ENCODE measurements at regions not wholly inside any gene's neighbourhood (a gene's known extent, or its start where the extent isn't known, plus 50 kb on each side); places are given as distances from the start of the nearest gene placed in this dataset.

GRCh38 chr4:116401293-116401692 is 684.1 kb downstream of the TRAM1L1 start:
- Mint-ChIP-seq H3K9me3 (ENCODE audit: unreplicated experiment) (no peaks in the 10 kb centered on the region), H3K27me3 (ENCODE audit: insufficient read depth, unreplicated experiment) (no peaks in the 10 kb centered on the region), H3K27ac (ENCODE audit: low read depth, unreplicated experiment) (no peak overlapping the region), H3K4me1 (ENCODE audit: insufficient read depth, unreplicated experiment) (peaks cover 5% of the 10 kb centered on the region), H3K36me3 (ENCODE audit: insufficient read depth, unreplicated experiment) (no peaks in the 10 kb centered on the region), H3K4me3 (ENCODE audit: unreplicated experiment) (no peak overlapping the region)
- no peak for TF ChIP-seq CTCF (IDR thresholded peaks at IDR 0.05; ENCODE audit: unreplicated experiment)
- no peak for DNase-seq (ENCODE audit: unreplicated experiment)
- intact Hi-C loops (cut with micrococcal nuclease): no loop called here
- CTCF ChIA-PET: no interaction called here
- POLR2A ChIA-PET: no interaction called here
- BruUV-seq (replicated peaks): no TSS peak

- Mint-ChIP-seq H3K4me3 (ENCODE audit: unreplicated experiment) (no peak overlapping the region), H3K27me3 (ENCODE audit: insufficient read depth, unreplicated experiment) (no peaks in the 10 kb centered on the region), H3K36me3 (ENCODE audit: insufficient read depth, unreplicated experiment) (no peaks in the 10 kb centered on the region), H3K4me1 (ENCODE audit: insufficient read depth, unreplicated experiment) (peaks cover 11% of the 10 kb centered on the region), H3K9me3 (ENCODE audit: unreplicated experiment) (no peaks in the 10 kb centered on the region), H3K27ac (ENCODE audit: low read depth, unreplicated experiment) (no peak overlapping the region)
- intact Hi-C loops (cut with micrococcal nuclease): no loop called here
- CTCF ChIA-PET: interaction anchor here (0.6 kb wide), 1 partner anchor 1508 kb away, joined by 3 read pairs; no protein-coding TSS in a partner anchor
- TF ChIP-seq CTCF (IDR thresholded peaks at IDR 0.05; ENCODE audit: unreplicated experiment): no peak
- BruUV-seq (replicated peaks): no TSS peak
- POLR2A ChIA-PET: no interaction called here
- DNase-seq (ENCODE audit: unreplicated experiment): peak; percentile 61
Observed at GRCh38 chr4:116400480-116400879, 684.9 kb downstream of the TRAM1L1 start.

- no peak overlapping the region for H3K27ac Mint-ChIP-seq (ENCODE audit: low read depth, unreplicated experiment)
- ChIA-PET CTCF (no interaction called here), POLR2A (interaction anchor here (0.6 kb wide), 1 partner anchor 528 kb away, joined by 3 read pairs; no protein-coding TSS in a partner anchor)
- intact Hi-C loops (cut with micrococcal nuclease): no loop called here
- H3K27me3 Mint-ChIP-seq (ENCODE audit: insufficient read depth, unreplicated experiment): no peaks in the 10 kb centered on the region
- peaks cover 11% of the 10 kb centered on the region for H3K4me1 Mint-ChIP-seq (ENCODE audit: insufficient read depth, unreplicated experiment)
- DNase-seq (ENCODE audit: unreplicated experiment): no peak
- no peak for TF ChIP-seq CTCF (IDR thresholded peaks at IDR 0.05; ENCODE audit: unreplicated experiment)
- BruUV-seq (replicated peaks): no TSS peak
- no peaks in the 10 kb centered on the region for H3K9me3 Mint-ChIP-seq (ENCODE audit: unreplicated experiment)
- no peaks in the 10 kb centered on the region for H3K36me3 Mint-ChIP-seq (ENCODE audit: insufficient read depth, unreplicated experiment)
- H3K4me3 Mint-ChIP-seq (ENCODE audit: unreplicated experiment): no peak overlapping the region
Observed at GRCh38 chr4:116397714-116398113, 687.7 kb downstream of the TRAM1L1 start.

- DNase-seq (ENCODE audit: unreplicated experiment): no peak
- Mint-ChIP-seq H3K27me3 (ENCODE audit: insufficient read depth, unreplicated experiment) (no peaks in the 10 kb centered on the region), H3K27ac (ENCODE audit: low read depth, unreplicated experiment) (no peak overlapping the region), H3K4me3 (ENCODE audit: unreplicated experiment) (no peak overlapping the region), H3K4me1 (ENCODE audit: insufficient read depth, unreplicated experiment) (peaks cover 11% of the 10 kb centered on the region), H3K36me3 (ENCODE audit: insufficient read depth, unreplicated experiment) (peaks cover 4% of the 10 kb centered on the region), H3K9me3 (ENCODE audit: unreplicated experiment) (no peaks in the 10 kb centered on the region)
- TF ChIP-seq CTCF (IDR thresholded peaks at IDR 0.05; ENCODE audit: unreplicated experiment): no peak
- no TSS peak for BruUV-seq (replicated peaks)
- ChIA-PET CTCF (interaction anchor here (0.9 kb wide), 1 partner anchor 98 kb away, joined by 3 read pairs; no protein-coding TSS in a partner anchor), POLR2A (interaction anchor here (0.6 kb wide), 2 partner anchors 528 to 1176 kb away, joined by 3 read pairs; no protein-coding TSS in a partner anchor)
- intact Hi-C loops (cut with micrococcal nuclease): no loop called here
Observed at GRCh38 chr4:116397291-116397690, 688.1 kb downstream of the TRAM1L1 start.
